ENCODE measurements at regions not wholly inside any gene's neighbourhood (a gene's known extent, or its start where the extent isn't known, plus 50 kb on each side); places are given as distances from the start of the nearest gene placed in this dataset.

- H3K4me3 ChIP-seq (ENCODE audit: low read length): no peak overlapping the region
- no peak for TF ChIP-seq CTCF (conservative IDR thresholded peaks at IDR 0.05; ENCODE audit: low read depth, low read length)
- no peak for DNase-seq (ENCODE audit: low read depth)
These were observed 368.8 kb upstream of the SASH1 start for GRCh38 chr6:147973806-147974205.

- peak; percentile 70 for DNase-seq (ENCODE audit: low read depth)
- H3K4me3 ChIP-seq (ENCODE audit: low read length): no peak overlapping the region
- no peak for TF ChIP-seq CTCF (conservative IDR thresholded peaks at IDR 0.05; ENCODE audit: low read depth, low read length)
These were observed 368.3 kb upstream of the SASH1 start for GRCh38 chr6:147974376-147974775.

- no peak overlapping the region for H3K4me3 ChIP-seq (ENCODE audit: low read length)
- TF ChIP-seq CTCF (conservative IDR thresholded peaks at IDR 0.05; ENCODE audit: low read depth, low read length): no peak
- DNase-seq (ENCODE audit: low read depth): no peak
These were observed 364.7 kb upstream of the SASH1 start for GRCh38 chr6:147977851-147978465.

GRCh38 chr6:147979966-147980365, 362.7 kb upstream of the SASH1 start:
- TF ChIP-seq CTCF (conservative IDR thresholded peaks at IDR 0.05; ENCODE audit: low read depth, low read length): no peak
- no peak overlapping the region for H3K4me3 ChIP-seq (ENCODE audit: low read length)
- DNase-seq (ENCODE audit: low read depth): no peak

GRCh38 chr6:147983581-147984366, 358.9 kb upstream of the SASH1 start:
- TF ChIP-seq CTCF (conservative IDR thresholded peaks at IDR 0.05; ENCODE audit: low read depth, low read length): no peak
- H3K4me3 ChIP-seq (ENCODE audit: low read length): no peak overlapping the region
- no peak for DNase-seq (ENCODE audit: low read depth)

GRCh38 chr6:147986846-147987245, 355.8 kb upstream of the SASH1 start:
- no peak overlapping the region for H3K4me3 ChIP-seq (ENCODE audit: low read length)
- TF ChIP-seq CTCF (conservative IDR thresholded peaks at IDR 0.05; ENCODE audit: low read depth, low read length): no peak
- DNase-seq (ENCODE audit: low read depth): no peak

GRCh38 chr6:147990159-147990558, 352.5 kb upstream of the SASH1 start:
- H3K4me3 ChIP-seq (ENCODE audit: low read length): no peak overlapping the region
- DNase-seq (ENCODE audit: low read depth): no peak
- no peak for TF ChIP-seq CTCF (conservative IDR thresholded peaks at IDR 0.05; ENCODE audit: low read depth, low read length)

Data from retinal pigment epithelial cell (primary cell).